IMR-90 (cell line): ENCODE measurements at regions not wholly inside any gene's neighbourhood (a gene's known extent, or its start where the extent isn't known, plus 50 kb on each side); places are given as distances from the start of the nearest gene placed in this dataset.

ENCODE experiments used
- ATAC-seq: fragments of 200-7000 bp; cut with Tn5 transposase; 2 replicates; pipeline ENCODE4 v1.9.1; 2020; ENCODE audit warnings: low read depth, mild to moderate bottlenecking, moderate library complexity
- BruUV-seq: library from RNA; stranded (reverse); fragments of 400-500 nt; replicated peaks from 2 replicates; lab custom pipeline; 2021; lab: Mats Ljungman, UMichigan
- CTCF ChIA-PET: fragments of 300-600 bp; formaldehyde crosslinking; extraction: SDS; loops from one replicate; lab custom pipeline; 2021; ENCODE audit warnings: antibody characterized with exemption; lab: Yijun Ruan, JAX
- POLR2A ChIA-PET: fragments of 300-600 bp; sonication (Branson Sonifier 250); formaldehyde crosslinking; loops from one replicate; lab custom pipeline; 2022; ENCODE audit warnings: antibody characterized with exemption; ENCODE audit not compliant: unreplicated experiment; lab: Charles Lee
- DNase-seq: peaks from one replicate; pipeline ENCODE4 v3.0.0; 2013
- H2AFZ ChIP-seq: replicated peaks from 2 replicates; pipeline ENCODE3; 2013; ENCODE audit warnings: low read length, mild to moderate bottlenecking; ENCODE audit not compliant: poor library complexity
- H2AK5ac ChIP-seq: 2 replicates; pipeline ENCODE4 v1.6.1; 2013; ENCODE audit warnings: low read depth, low read length, inconsistent platforms
- H2AK9ac ChIP-seq: replicated peaks from 2 replicates; pipeline ENCODE3; 2013; ENCODE audit warnings: mild to moderate bottlenecking, low read depth, low read length, moderate library complexity; ENCODE audit not compliant: poor library complexity
- H2BK120ac ChIP-seq: 2 replicates; pipeline ENCODE4 v1.6.1; 2013; ENCODE audit warnings: low read depth, low read length, inconsistent platforms
- H2BK15ac ChIP-seq: 3 replicates; pipeline ENCODE4 v1.6.1; 2013; ENCODE audit warnings: low read depth, low read length, inconsistent platforms
- H2BK20ac ChIP-seq: 2 replicates; pipeline ENCODE4 v1.6.1; 2013; ENCODE audit warnings: low read depth, mild to moderate bottlenecking, inconsistent platforms, low read length, moderate library complexity
- H2BK5ac ChIP-seq: 2 replicates; pipeline ENCODE4 v1.6.1; 2013; ENCODE audit warnings: mild to moderate bottlenecking, low read depth, low read length, inconsistent platforms; ENCODE audit not compliant: poor library complexity, severe bottlenecking
- H3K14ac ChIP-seq: replicated peaks from 2 replicates; pipeline ENCODE4 v1.6.1; 2013; ENCODE audit warnings: low read depth, low read length, inconsistent platforms
- H3K18ac ChIP-seq: 2 replicates; pipeline ENCODE4 v1.6.1; 2013; ENCODE audit warnings: low read depth, low read length, control low read depth
- H3K23ac ChIP-seq: 2 replicates; pipeline ENCODE4 v1.6.1; 2013; ENCODE audit warnings: low read depth, low read length, inconsistent platforms
- H3K27ac ChIP-seq: 2 replicates; pipeline ENCODE4 v1.5.1; 2013; ENCODE audit warnings: mild to moderate bottlenecking, control low read depth, low read length; ENCODE audit not compliant: insufficient read depth
- H3K27me3 ChIP-seq: 2 replicates; pipeline ENCODE4 v1.6.1; 2013; ENCODE audit warnings: low read length; ENCODE audit not compliant: control insufficient read depth, insufficient read depth
- H3K36me3 ChIP-seq: 2 replicates; pipeline ENCODE4 v1.6.1; 2013; ENCODE audit warnings: low read length, mixed read lengths; ENCODE audit not compliant: control insufficient read depth, insufficient read depth
- H3K4ac ChIP-seq: 2 replicates; pipeline ENCODE4 v1.6.1; 2013; ENCODE audit warnings: low read depth, low read length, inconsistent platforms
- H3K4me1 ChIP-seq: 2 replicates; pipeline ENCODE4 v1.6.1; 2013; ENCODE audit warnings: low read length, mixed read lengths; ENCODE audit not compliant: control insufficient read depth, insufficient read depth
- H3K4me2 ChIP-seq: 2 replicates; pipeline ENCODE4 v1.6.1; 2013; ENCODE audit warnings: low read depth, mild to moderate bottlenecking, control low read depth, low read length, moderate library complexity
- H3K4me3 ChIP-seq: 2 replicates; pipeline ENCODE4 v1.5.1; 2013; ENCODE audit warnings: low read depth, mild to moderate bottlenecking, control low read depth, low read length, moderate library complexity; ENCODE audit not compliant: insufficient read depth
- H3K56ac ChIP-seq: 2 replicates; pipeline ENCODE4 v1.6.1; 2013; ENCODE audit warnings: low read length, inconsistent platforms; ENCODE audit not compliant: insufficient read depth; ENCODE audit errors: extremely low read depth
- H3K79me1 ChIP-seq, 2 experiments: 2 replicates each; pipeline ENCODE4 v1.6.1; 2013; ENCODE audit warnings: low read length in 2 of 2, inconsistent platforms in 1 of 2, low read depth in 1 of 2
- H3K9ac ChIP-seq: 2 replicates; pipeline ENCODE4 v1.6.1; 2013; ENCODE audit warnings: low read depth, low read length, control low read depth
- H3K9me1 ChIP-seq: 2 replicates; pipeline ENCODE4 v1.6.1; 2013; ENCODE audit warnings: low read length, inconsistent platforms; ENCODE audit not compliant: insufficient read depth
- H3K9me3 ChIP-seq: 2 replicates; pipeline ENCODE4 v1.6.1; 2013; ENCODE audit warnings: low read length; ENCODE audit not compliant: control insufficient read depth, insufficient read depth
- H4K20me1 ChIP-seq: 2 replicates; pipeline ENCODE4 v1.6.1; 2013; ENCODE audit warnings: low read length, inconsistent platforms; ENCODE audit not compliant: insufficient read depth
- H4K5ac ChIP-seq: 2 replicates; pipeline ENCODE4 v1.6.1; 2013; ENCODE audit warnings: mild to moderate bottlenecking, low read depth, low read length, control low read depth
- H4K8ac ChIP-seq, 2 experiments: 2 replicates each; pipeline ENCODE4 v1.6.1; 2013; ENCODE audit warnings: low read depth in 2 of 2, low read length in 2 of 2, control low read depth in 1 of 2, inconsistent platforms in 1 of 2
- H4K91ac ChIP-seq: 2 replicates; pipeline ENCODE4 v1.6.1; 2013; ENCODE audit warnings: low read depth, low read length, inconsistent platforms; ENCODE audit not compliant: insufficient read depth
- BHLHE40 ChIP-seq: fragments of 150-350 bp; IDR thresholded peaks from 2 replicates; pipeline ENCODE4 v1.6.1; 2016; ENCODE audit warnings: mild to moderate bottlenecking, low read depth, low read length
- CEBPB ChIP-seq: IDR thresholded peaks from 2 replicates; pipeline ENCODE4 v1.6.1; 2012; ENCODE audit warnings: low read depth, low read length, improper control_type of control experiment
- CHD1 ChIP-seq: IDR thresholded peaks from 2 replicates; pipeline ENCODE4 v1.6.1; 2012; ENCODE audit warnings: low read depth, low read length, improper control_type of control experiment
- FOS ChIP-seq: fragments of 150-350 bp; IDR thresholded peaks from 2 replicates; pipeline ENCODE4 v1.6.1; 2016; ENCODE audit warnings: low read depth, low read length
- MAZ ChIP-seq: IDR thresholded peaks from 2 replicates; pipeline ENCODE4 v1.6.1; 2012; ENCODE audit warnings: low read depth, mild to moderate bottlenecking, low read length, improper control_type of control experiment, moderate library complexity, borderline replicate concordance
- MXI1 ChIP-seq: IDR thresholded peaks from 2 replicates; pipeline ENCODE4 v1.6.1; 2012; ENCODE audit warnings: low read depth, mild to moderate bottlenecking, low read length, moderate library complexity, borderline replicate concordance
- RAD21 ChIP-seq: IDR thresholded peaks from 2 replicates; pipeline ENCODE4 v1.6.1; 2012; ENCODE audit warnings: low read length, improper control_type of control experiment
- RCOR1 ChIP-seq: IDR thresholded peaks from 2 replicates; pipeline ENCODE4 v1.6.1; 2012; ENCODE audit warnings: mild to moderate bottlenecking, low read length, improper control_type of control experiment; ENCODE audit not compliant: insufficient replicate concordance
- USF2 ChIP-seq: fragments of 150-350 bp; IDR thresholded peaks from 2 replicates; pipeline ENCODE4 v1.6.1; 2017; ENCODE audit warnings: mild to moderate bottlenecking, antibody characterized with exemption, low read length, low read depth
- WGBS, 2 experiments: methylation state at CpG; one replicate each; pipeline versions ENCODE4 v1.1.5 to v1.1.7; 2013; ENCODE audit warnings: missing lambda C conversion rate in 2 of 2; ENCODE audit not compliant: insufficient read length in 1 of 2; ENCODE audit errors: extremely low coverage in 2 of 2; 5-methylcytosine and 5-hydroxymethylcytosine counted together
- dilution Hi-C: fragments of 300-500 bp; cut with HindIII; formaldehyde crosslinking; loops from one replicate; pipeline ENCODE4 v1.14.3; 2018; ENCODE audit warnings: low sequenced_read_pairs; ENCODE audit not compliant: unreplicated experiment
- in situ Hi-C: fragments of 300-500 bp; cut with MboI; formaldehyde crosslinking; loops from 3 replicates; pipeline ENCODE4 v1.14.3; 2019; ENCODE audit warnings: low sequenced_read_pairs, inconsistent platforms, mixed read lengths
- intact Hi-C: fragments of 100-400 bp; cut with micrococcal nuclease; formaldehyde crosslinking; loops from 2 replicates; pipeline ENCODE4 v1.10.0; 2022
- TF ChIP-seq, protein P1 (sequence below): conservative IDR thresholded peaks from 2 replicates; pipeline ENCODE4 v1.5.1; 2012; ENCODE audit warnings: mild to moderate bottlenecking, low read depth, low read length, improper control_type of control experiment
- TF ChIP-seq, protein P2 (sequence below): fragments of 150-350 bp; IDR thresholded peaks from 2 replicates; pipeline ENCODE4 v1.6.1; 2016; ENCODE audit warnings: low read depth, mild to moderate bottlenecking, low read length, moderate library complexity, borderline replicate concordance

GRCh38 chr9:6105738-6106137 is 90.3 kb upstream of the RANBP6 start:
- Histone ChIP-seq H2BK120ac (no peak overlapping the region), H3K27me3 (no peaks in the 10 kb centered on the region), H3K56ac (no peak overlapping the region), H2BK20ac (no peak overlapping the region), H3K18ac (no peak overlapping the region), H2AFZ (no peak overlapping the region), H3K23ac (no peak overlapping the region), H3K9ac (no peak overlapping the region), H4K91ac (no peak overlapping the region), H3K4me3 (no peak overlapping the region), H3K14ac (no peak overlapping the region), H2AK9ac (no peak overlapping the region), H3K27ac (no peak overlapping the region), H2BK15ac (no peak overlapping the region), H3K36me3 (no peaks in the 10 kb centered on the region), H3K9me3 (no peaks in the 10 kb centered on the region), H2BK5ac (no peak overlapping the region), H2AK5ac (no peak overlapping the region), H3K4me1 (peaks cover 11% of the 10 kb centered on the region), H4K8ac (no peak overlapping the region), H3K4ac (no peak overlapping the region), H4K5ac (no peak overlapping the region), H3K79me1 (no peaks in the 10 kb centered on the region), H3K9me1 (no peaks in the 10 kb centered on the region), H3K4me2 (no peak overlapping the region), H4K20me1 (no peaks in the 10 kb centered on the region)
- no TSS peak for BruUV-seq
- in situ Hi-C loops (no loop called here), dilution Hi-C loops (no loop called here), intact Hi-C loops (no loop called here)
- TF ChIP-seq RAD21 (no peak), RCOR1 (no peak), CEBPB (no peak), USF2 (no peak), MXI1 (no peak), CHD1 (no peak), BHLHE40 (no peak), MAZ (no peak), FOS (no peak)
- TF ChIP-seq, protein P1, sequence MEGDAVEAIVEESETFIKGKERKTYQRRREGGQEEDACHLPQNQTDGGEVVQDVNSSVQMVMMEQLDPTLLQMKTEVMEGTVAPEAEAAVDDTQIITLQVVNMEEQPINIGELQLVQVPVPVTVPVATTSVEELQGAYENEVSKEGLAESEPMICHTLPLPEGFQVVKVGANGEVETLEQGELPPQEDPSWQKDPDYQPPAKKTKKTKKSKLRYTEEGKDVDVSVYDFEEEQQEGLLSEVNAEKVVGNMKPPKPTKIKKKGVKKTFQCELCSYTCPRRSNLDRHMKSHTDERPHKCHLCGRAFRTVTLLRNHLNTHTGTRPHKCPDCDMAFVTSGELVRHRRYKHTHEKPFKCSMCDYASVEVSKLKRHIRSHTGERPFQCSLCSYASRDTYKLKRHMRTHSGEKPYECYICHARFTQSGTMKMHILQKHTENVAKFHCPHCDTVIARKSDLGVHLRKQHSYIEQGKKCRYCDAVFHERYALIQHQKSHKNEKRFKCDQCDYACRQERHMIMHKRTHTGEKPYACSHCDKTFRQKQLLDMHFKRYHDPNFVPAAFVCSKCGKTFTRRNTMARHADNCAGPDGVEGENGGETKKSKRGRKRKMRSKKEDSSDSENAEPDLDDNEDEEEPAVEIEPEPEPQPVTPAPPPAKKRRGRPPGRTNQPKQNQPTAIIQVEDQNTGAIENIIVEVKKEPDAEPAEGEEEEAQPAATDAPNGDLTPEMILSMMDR, result no peak
- TF ChIP-seq, protein P2, sequence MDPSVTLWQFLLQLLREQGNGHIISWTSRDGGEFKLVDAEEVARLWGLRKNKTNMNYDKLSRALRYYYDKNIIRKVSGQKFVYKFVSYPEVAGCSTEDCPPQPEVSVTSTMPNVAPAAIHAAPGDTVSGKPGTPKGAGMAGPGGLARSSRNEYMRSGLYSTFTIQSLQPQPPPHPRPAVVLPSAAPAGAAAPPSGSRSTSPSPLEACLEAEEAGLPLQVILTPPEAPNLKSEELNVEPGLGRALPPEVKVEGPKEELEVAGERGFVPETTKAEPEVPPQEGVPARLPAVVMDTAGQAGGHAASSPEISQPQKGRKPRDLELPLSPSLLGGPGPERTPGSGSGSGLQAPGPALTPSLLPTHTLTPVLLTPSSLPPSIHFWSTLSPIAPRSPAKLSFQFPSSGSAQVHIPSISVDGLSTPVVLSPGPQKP, result no peak
- ATAC-seq (no peak), DNase-seq (no peak)
- WGBS, 2 experiments, result no CpG with 5 or more reads among the region's 1 CpG
- POLR2A ChIA-PET, result no interaction called here
- CTCF ChIA-PET, result no interaction called here
